Activated CD8-positive, alpha-beta T cell treated with anti-CD3 and anti-CD28 coated beads for 36 hours (primary cell): ENCODE measurements at regions not wholly inside any gene's neighbourhood (a gene's known extent, or its start where the extent isn't known, plus 50 kb on each side); places are given as distances from the start of the nearest gene placed in this dataset.

Experiments used
- ATAC-seq: fragments of 200-7000 bp; cut with Tn5 transposase; one replicate; pipeline ENCODE4 v1.10.0; 2021; ENCODE audit warnings: mild to moderate bottlenecking, moderate library complexity
- CTCF ChIA-PET: fragments of 350-600 bp; sonication (Branson Sonifier 250); formaldehyde crosslinking; loops from one replicate; lab custom pipeline; 2021; ENCODE audit warnings: antibody characterized with exemption; lab: Charles Lee
- POLR2A ChIA-PET: fragments of 350-600 bp; sonication (Branson Sonifier 250); formaldehyde crosslinking; loops from one replicate; lab custom pipeline; 2021; ENCODE audit warnings: antibody characterized with exemption; lab: Charles Lee
- DNase-seq: peaks from one replicate; pipeline ENCODE4 v3.0.0-alpha.2; 2020
- H3K27ac Mint-ChIP-seq: one replicate; pipeline ENCODE4 v1.8.0; 2021; ENCODE audit warnings: mild to moderate bottlenecking, mixed read lengths
- H3K27me3 Mint-ChIP-seq: one replicate; pipeline ENCODE4 v1.8.0; 2021; ENCODE audit warnings: mixed read lengths
- H3K36me3 Mint-ChIP-seq: one replicate; pipeline ENCODE4 v1.8.0; 2021; ENCODE audit warnings: low read depth, mixed read lengths
- H3K4me1 Mint-ChIP-seq: one replicate; pipeline ENCODE4 v1.8.0; 2021; ENCODE audit warnings: low read depth, mixed read lengths
- H3K4me3 Mint-ChIP-seq: one replicate; pipeline ENCODE4 v1.8.0; 2021; ENCODE audit warnings: mild to moderate bottlenecking, moderate library complexity, mixed read lengths
- H3K9me3 Mint-ChIP-seq: one replicate; pipeline ENCODE4 v1.8.0; 2021; ENCODE audit warnings: mixed read lengths
- intact Hi-C: fragments of 100-400 bp; cut with micrococcal nuclease; formaldehyde crosslinking; loops from one replicate; pipeline ENCODE4 v1.10.0; 2022
- TF ChIP-seq, protein P1 (sequence below): fragments of 200-600 bp; IDR thresholded peaks from one replicate; pipeline ENCODE4 v1.8.0; 2022; ENCODE audit warnings: antibody characterized with exemption, mild to moderate bottlenecking

GRCh38 chr2:234291765-234292204 is 205.1 kb downstream of the ARL4C start:
- Mint-ChIP-seq H3K27me3 (no peaks in the 10 kb centered on the region), H3K4me3 (peak overlapping the region; percentile 50), H3K4me1 (peaks cover 74% of the 10 kb centered on the region), H3K9me3 (no peaks in the 10 kb centered on the region), H3K36me3 (no peaks in the 10 kb centered on the region), H3K27ac (peak overlapping the region; percentile 99)
- ChIA-PET CTCF (interaction anchor here (1.0 to 1.7 kb wide), 7 partner anchors 11 to 253 kb away, joined by 3 to 5 read pairs (median 3); no protein-coding TSS in a partner anchor), POLR2A (interaction anchor here (0.7 to 3.4 kb wide), 16 partner anchors 9 to 205 kb away, joined by 3 to 14 read pairs (median 6); partner anchors contain the start of gene ARL4C)
- intact Hi-C loops, result loop anchor here (2.0 to 5.0 kb wide), 3 partner anchors 17 to 199 kb away; no protein-coding TSS in a partner anchor
- DNase-seq, result peak; percentile 55
- TF ChIP-seq, protein P1, sequence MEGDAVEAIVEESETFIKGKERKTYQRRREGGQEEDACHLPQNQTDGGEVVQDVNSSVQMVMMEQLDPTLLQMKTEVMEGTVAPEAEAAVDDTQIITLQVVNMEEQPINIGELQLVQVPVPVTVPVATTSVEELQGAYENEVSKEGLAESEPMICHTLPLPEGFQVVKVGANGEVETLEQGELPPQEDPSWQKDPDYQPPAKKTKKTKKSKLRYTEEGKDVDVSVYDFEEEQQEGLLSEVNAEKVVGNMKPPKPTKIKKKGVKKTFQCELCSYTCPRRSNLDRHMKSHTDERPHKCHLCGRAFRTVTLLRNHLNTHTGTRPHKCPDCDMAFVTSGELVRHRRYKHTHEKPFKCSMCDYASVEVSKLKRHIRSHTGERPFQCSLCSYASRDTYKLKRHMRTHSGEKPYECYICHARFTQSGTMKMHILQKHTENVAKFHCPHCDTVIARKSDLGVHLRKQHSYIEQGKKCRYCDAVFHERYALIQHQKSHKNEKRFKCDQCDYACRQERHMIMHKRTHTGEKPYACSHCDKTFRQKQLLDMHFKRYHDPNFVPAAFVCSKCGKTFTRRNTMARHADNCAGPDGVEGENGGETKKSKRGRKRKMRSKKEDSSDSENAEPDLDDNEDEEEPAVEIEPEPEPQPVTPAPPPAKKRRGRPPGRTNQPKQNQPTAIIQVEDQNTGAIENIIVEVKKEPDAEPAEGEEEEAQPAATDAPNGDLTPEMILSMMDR, result no peak
- peak; percentile 27 for ATAC-seq

GRCh38 chr2:234290671-234291070 is 206.2 kb downstream of the ARL4C start:
- Mint-ChIP-seq H3K4me3 (peak overlapping the region; percentile 44), H3K36me3 (no peaks in the 10 kb centered on the region), H3K9me3 (no peaks in the 10 kb centered on the region), H3K27ac (peak overlapping the region; percentile 99), H3K27me3 (no peaks in the 10 kb centered on the region), H3K4me1 (peaks cover 70% of the 10 kb centered on the region)
- peak; percentile 90 for DNase-seq
- ChIA-PET POLR2A (interaction anchor here (0.6 to 3.4 kb wide), 14 partner anchors 12 to 206 kb away, joined by 3 to 14 read pairs (median 5); partner anchors contain the start of gene ARL4C), CTCF (interaction anchor here (1.0 to 3.9 kb wide), 16 partner anchors 10 to 254 kb away, joined by 3 to 25 read pairs (median 8); partner anchors contain the start of gene ARL4C)
- peak; percentile 67 for ATAC-seq
- TF ChIP-seq, protein P1, result no peak
- intact Hi-C loops, result loop anchor here (5.0 kb wide), 1 partner anchor 82 kb away; no protein-coding TSS in a partner anchor

DNA sequence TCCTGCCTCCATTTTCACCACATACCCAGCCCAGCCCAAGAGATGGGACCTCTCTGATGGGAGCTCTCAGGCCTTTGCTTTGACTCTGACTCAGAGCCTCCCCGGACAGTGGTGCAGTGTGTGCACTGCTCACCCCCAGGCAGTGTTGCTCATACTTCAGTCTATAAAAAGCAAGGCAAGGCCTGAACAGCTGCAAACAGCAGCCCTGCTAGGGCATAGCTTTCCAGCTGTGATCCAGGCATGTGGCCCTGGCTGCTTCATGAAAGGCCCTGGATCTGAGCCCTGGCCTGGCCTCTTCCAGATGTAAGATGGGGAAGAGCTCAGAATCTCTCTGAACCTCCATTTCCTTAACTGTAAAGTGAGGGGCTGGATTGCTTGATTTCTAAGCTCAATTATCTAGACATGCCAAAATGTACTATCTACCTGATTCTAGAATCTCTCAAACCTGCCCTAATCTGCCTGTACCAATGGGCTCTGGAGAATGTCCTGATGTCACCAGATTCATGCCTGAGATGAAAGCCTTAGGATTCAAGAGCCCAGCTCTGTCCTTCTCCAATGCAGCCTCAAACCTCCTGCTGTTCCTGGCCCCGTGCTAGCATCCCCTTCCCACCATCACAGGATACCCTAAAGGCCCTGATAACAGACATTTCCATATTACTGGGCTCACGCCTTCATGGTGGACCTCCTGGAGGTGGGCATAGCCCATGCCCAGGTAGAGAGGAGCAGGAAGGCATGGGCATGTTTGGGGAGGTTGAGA is 206.9 kb downstream of the ARL4C start:
- Mint-ChIP-seq H3K9me3 (no peaks in the 10 kb centered on the region), H3K36me3 (no peaks in the 10 kb centered on the region), H3K27me3 (no peaks in the 10 kb centered on the region), H3K27ac (peak overlapping the region; percentile 99), H3K4me3 (peak overlapping the region; percentile 47), H3K4me1 (peaks cover 65% of the 10 kb centered on the region)
- intact Hi-C loops, result loop anchor here (5.0 kb wide), 2 partner anchors 82 to 153 kb away; no protein-coding TSS in a partner anchor
- ATAC-seq (peak; percentile 46), DNase-seq (peak; percentile 73)
- POLR2A ChIA-PET, result interaction anchor here (0.6 to 3.4 kb wide), 12 partner anchors 9 to 207 kb away, joined by 3 to 14 read pairs (median 4); partner anchors contain the start of gene ARL4C
- CTCF ChIA-PET, result interaction anchor here (0.6 to 3.9 kb wide), 26 partner anchors 10 to 255 kb away, joined by 3 to 25 read pairs (median 6); partner anchors contain the start of gene ARL4C
- TF ChIP-seq, protein P1, result no peak

DNA sequence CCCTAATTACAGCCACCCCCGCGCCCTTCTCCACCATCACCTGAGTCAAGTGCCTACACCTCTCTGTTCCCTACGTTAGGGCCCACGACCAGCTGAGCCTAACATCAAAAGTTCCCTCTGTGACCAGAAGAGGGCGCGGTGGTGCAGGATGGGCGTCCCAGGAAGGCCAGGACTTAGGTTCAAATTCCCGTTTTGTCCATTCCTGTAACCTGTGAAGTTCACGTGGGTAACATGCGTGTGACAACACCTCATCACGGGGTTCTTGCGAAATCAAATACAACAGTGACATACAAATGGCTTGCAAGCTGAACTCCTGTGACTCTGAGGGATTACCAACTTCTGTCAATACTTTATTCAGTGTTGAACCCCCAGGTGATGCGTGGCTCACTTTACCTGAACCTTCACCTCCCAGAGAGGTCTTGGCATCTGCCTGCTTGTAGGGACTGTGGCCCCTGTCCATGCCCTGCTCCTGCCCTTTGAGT is 207.9 kb downstream of the ARL4C start:
- ATAC-seq (no peak), DNase-seq (peak; percentile 78)
- ChIA-PET CTCF (interaction anchor here (0.7 to 3.9 kb wide), 46 partner anchors 9 to 300 kb away, joined by 3 to 25 read pairs (median 4); partner anchors contain the start of gene ARL4C), POLR2A (interaction anchor here (0.6 to 3.4 kb wide), 11 partner anchors 8 to 208 kb away, joined by 3 to 14 read pairs (median 3); partner anchors contain the start of gene ARL4C)
- intact Hi-C loops, result loop anchor here (5.0 kb wide), 1 partner anchor 152 kb away; no protein-coding TSS in a partner anchor
- no peaks in the 10 kb centered on the region for H3K9me3 Mint-ChIP-seq
- TF ChIP-seq, protein P1, result peak; percentile 92
- no peaks in the 10 kb centered on the region for H3K27me3 Mint-ChIP-seq
- peak overlapping the region; percentile 99 for H3K27ac Mint-ChIP-seq
- H3K4me3 Mint-ChIP-seq, result no peak overlapping the region
- no peaks in the 10 kb centered on the region for H3K36me3 Mint-ChIP-seq
- H3K4me1 Mint-ChIP-seq, result peaks cover 61% of the 10 kb centered on the region
